Fibroblast of skin of scalp (primary cell): ENCODE measurements at regions not wholly inside any gene's neighbourhood (a gene's known extent, or its start where the extent isn't known, plus 50 kb on each side); places are given as distances from the start of the nearest gene placed in this dataset.
A peak's percentile ranks its signal among the peaks of the same experiment; 100 is the strongest.

Experiments used
- DNase-seq: peaks from one replicate; pipeline ENCODE4 v3.0.0-alpha.2; 2013

- DNase-seq: no peak
Measured at GRCh38 chr11:27287205-27287604, 75.8 kb downstream of the CCDC34 start.

DNA sequence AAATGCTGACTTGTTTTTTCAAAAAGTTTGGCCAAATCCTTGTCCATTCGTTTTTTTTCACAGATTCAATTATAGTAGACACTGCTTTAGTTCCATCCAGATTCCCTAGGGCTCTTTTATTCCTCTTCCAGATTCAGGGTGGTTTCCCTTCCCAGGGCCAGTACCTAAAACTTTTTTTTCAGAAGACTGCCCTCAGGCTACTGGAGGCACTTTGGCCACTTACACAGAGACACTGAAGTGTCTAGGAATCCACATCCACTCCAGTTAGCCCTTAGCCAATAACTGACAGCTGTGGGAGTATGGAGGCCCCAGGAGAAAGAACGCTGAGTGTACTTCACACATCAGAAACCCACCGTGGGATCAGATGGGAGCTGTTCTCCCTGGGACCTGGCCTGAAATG is 77.3 kb downstream of the CCDC34 start:
- DNase-seq: no peak

DNA sequence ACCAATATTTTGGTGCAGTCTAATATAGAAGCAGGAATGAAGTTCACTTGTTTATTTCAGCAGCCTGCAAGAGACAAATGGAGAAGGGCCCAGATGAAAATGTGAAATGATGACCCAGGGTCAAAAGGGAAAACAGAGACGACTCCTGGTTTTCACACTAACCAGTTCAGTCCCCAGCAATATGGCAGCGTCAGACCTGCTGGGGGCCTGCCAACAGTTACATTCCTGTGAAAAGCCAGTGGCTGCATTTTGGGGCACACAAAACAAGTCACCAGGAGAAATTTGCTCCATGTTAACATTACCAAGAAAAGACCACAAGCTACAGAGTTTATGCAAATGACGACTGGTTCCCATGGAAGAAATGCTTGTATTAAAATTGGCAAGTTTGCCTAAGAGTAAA is 80.2 kb downstream of the CCDC34 start:
- DNase-seq: peak; percentile 83

DNA sequence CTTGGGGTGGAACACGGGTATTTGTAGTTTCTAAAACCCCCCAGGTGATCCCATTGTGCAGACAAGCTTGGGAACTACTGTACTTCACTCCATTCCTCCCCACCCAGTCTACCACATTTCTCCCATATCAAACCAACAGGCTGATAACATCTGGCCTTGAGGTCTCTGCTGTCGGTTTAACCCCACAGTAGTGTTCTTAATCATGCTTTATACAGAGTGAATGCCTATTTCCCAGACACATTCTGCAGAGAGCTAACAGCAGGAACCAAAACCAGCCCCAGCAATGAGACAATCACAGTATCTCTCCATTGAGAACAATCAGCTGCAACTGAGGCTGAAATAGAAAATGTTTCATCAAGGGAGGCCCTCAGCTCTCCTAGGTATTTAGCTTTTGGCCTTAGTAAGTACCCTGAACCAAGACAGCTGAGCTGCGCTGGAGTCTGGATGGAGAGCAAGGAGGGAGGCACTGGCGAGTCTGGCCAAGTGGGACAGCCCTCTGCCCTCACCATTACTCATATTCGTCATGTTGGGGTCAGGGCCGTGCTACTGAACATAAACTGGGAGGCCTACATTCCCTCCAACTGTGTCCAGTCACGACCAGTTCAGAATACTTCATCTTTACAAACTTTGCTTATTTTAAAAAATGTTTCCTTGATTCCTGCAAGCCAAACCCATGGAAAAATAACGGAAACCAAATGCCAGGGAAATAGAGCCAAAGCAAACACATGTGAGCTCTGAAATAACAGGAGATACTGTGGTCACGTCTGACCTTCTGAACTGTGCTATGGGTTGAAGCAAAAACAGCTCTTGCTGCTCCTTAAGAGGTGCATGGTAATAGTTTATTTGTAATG is 81.0 kb downstream of the CCDC34 start:
- peak; percentile 96 for DNase-seq

DNA sequence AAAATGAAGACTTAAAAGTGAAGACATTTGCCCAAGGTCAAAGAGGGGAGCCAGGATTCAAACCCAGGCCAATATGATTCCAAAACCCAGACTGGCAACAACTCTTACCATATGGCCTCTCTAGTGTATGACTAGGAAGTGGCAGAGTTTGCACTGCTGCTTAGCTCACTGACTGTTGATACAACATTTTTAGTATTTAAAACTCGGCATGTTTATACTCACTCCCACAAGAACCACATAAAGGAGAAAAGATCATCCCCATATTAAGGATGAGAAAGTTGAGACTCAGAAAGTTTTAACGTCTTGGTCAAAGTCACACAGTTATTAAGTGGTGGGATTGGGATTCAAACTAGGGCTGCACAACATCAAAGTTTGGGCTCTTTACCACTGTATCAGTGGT is 81.7 kb downstream of the CCDC34 start:
- no peak for DNase-seq

GRCh38 chr11:27280140-27280539 is 82.9 kb downstream of the CCDC34 start:
- peak; percentile 56 for DNase-seq

- DNase-seq: peak; percentile 49
Measured at GRCh38 chr11:27279460-27279859, 83.6 kb downstream of the CCDC34 start.

- no peak for DNase-seq
Measured at GRCh38 chr11:27277843-27278242, 85.2 kb downstream of the CCDC34 start.

GRCh38 chr11:27276141-27276540 is 86.9 kb downstream of the CCDC34 start:
- no peak for DNase-seq

- no peak for DNase-seq
Measured at GRCh38 chr11:27274854-27275395, 88.1 kb downstream of the CCDC34 start.

DNA sequence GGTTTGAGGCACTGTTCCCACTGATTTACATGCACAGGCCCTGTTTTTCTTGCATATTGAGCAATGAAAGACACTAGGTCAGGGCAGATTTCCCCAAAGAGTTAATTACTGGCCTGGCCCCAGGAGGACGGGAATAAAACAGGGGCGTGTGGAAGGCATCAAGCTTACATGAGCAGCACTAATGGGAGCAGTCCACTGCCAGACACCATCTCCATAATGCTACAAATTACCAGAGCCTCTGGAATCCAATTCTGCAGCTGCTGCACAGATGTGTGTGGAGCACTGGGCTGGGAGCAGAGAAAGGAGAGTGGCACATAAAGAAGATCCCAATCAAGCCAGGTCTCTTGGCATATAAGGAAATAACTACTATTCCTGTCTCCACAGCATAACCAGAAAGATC is 96.9 kb downstream of the CCDC34 start:
- DNase-seq: no peak

DNA sequence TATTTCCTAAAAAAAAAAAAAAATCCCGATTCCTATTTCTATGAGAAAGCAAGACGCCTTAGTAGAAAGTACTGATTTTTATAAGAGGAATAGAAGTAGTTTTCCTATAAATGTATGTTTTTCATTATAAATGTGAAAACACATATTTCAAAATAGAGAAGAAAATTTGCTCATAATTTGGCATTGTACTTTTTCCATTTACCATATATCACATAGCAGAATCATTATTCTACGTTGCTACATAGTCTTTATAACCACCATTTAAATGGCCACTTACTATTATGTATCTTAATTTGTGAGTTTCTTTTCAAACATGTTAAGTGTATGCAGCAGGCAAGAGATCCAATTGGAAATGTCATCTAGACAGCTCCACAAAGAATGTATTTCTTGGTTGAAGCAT is 99.0 kb downstream of the CCDC34 start:
- DNase-seq: no peak

DNA sequence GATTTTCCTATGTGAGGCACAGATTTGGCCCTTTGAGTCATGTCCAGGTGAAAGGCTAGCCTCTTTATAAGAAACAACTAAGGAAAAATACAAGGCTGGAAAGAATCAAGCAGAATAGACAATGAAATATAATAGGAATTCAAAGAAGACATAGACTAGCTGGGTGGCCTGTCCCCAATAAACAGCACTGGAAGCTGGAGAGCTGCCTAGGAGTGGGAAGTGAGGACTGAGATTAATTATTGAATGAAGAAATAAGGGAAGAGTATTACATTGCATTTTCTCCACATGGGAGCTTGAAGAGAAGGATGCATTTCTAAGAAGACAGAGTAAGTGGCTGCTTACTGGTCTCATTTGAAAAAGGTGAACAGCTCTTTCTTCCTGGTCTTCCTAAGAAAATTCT is 100.0 kb downstream of the CCDC34 start:
- DNase-seq: peak; percentile 86

GRCh38 chr11:27255447-27255828 is 107.6 kb downstream of the CCDC34 start:
- peak; percentile 98 for DNase-seq

DNA sequence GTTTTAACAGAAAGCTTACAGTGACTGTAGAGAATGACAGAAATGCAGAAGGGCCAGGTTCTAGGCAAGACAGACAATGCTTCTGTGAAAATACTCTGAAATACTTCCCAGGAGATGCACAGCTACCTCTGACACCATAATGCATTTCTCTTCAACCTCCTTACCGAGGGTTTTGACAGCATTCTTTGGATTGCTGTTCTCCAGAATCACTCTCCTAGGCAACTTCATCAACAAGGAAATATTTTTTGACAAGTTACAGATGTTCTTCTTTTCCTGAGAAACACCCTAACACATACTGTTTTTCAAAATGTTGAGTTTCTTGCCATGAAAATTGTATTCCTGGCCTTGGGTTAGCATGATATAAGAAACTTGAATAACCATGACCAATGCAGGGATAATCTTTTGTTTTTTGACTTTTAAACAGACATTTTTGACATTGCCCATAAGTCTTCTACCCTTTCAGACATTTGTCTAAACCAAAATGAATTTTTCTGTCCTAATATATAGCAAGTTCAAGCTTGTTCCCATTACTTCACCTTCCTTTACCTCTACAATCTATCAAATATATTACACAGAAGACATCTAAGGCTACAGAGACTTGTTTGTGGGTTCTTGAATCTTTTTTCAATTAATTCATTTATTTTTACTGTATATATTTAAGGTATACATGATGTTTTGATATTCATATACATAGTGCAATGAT is 108.1 kb downstream of the CCDC34 start:
- peak; percentile 94 for DNase-seq

- no peak for DNase-seq
Measured at GRCh38 chr11:27253224-27253623, 109.8 kb downstream of the CCDC34 start.

DNA sequence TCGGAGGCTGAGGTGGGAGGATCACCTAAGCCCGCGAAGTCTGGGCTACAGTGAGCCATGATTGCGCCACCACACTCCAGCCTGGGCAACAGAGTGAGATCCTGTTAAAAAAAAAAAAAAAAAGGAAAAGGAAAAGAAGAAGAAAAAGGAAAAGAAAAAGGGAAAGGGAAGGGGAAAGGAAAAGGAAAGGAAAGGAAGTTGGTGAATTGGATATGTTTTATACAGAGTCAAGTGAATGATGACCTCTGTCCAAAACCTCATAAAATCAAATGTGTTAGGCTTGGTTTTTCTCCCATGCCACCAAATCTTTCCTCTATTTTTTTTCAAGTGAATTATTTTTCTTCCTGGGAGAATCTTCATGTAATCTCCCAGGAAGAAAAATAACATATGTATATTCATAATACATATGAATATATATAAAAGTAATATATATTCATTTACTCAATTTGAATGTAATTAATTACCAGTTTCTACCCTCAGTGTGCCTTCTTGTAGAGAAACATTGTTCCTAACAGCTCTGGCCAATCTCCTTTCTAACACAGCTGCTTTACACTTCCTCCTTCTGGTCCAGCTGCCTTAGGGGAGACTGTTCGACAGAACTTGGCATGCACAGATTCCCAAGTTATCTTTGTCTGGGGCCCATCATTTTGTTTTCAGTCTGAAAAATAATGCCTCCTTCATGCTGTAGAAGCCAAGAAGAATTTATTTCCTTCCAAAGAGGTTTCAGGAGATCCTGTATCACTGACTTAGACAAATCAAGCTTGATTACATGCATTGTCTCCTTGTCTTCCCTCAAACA is 111.9 kb downstream of the CCDC34 start:
- no peak for DNase-seq

DNA sequence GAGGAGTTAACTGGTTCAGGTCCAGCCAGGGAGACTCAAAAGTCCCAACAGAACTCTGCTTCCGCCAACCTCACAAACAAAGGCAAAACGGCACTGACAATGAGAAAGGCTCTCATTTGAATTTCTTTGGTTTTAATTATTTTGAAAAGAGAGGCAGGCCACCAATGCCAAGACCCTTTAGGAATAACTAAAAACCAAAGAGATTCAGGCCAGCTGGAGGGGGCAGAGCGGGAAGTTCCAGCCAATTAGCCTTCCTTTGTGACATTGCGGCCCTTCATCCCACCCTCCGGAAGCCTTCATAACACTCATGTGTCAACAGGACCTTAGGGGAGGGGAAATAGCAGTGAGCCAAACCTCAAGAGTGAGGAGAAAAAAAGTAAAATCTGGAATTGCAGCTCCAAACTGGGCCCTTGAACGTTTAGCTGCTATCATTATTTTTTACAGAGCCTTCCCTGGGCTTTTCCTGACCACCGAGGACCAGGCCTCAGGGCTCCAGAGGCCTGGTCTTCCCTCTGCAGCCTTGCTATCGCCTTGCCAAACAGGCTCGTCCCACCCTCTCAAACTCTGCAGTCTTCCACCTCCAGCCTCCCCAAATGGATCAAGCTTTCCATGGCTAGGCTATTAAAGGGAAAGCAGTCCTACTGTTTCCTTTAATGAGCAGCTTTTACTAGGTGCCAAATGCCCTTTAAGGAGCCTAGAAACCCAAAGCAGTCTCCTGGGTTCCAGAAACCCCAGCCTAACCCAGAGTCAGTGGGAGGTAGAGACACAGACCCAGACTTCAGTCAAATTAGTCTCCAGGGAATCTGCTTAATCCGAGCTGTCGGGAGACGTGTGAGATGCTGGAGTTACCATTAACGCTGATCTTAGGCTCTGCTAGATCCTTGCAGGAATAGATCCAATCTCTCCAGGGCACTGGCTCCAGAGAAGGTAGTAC is 114.2 kb downstream of the CCDC34 start:
- DNase-seq: peak; percentile 89

GRCh38 chr11:27247660-27248059 is 115.4 kb downstream of the CCDC34 start:
- DNase-seq: no peak

GRCh38 chr11:27246925-27247324 is 116.1 kb downstream of the CCDC34 start:
- no peak for DNase-seq

DNA sequence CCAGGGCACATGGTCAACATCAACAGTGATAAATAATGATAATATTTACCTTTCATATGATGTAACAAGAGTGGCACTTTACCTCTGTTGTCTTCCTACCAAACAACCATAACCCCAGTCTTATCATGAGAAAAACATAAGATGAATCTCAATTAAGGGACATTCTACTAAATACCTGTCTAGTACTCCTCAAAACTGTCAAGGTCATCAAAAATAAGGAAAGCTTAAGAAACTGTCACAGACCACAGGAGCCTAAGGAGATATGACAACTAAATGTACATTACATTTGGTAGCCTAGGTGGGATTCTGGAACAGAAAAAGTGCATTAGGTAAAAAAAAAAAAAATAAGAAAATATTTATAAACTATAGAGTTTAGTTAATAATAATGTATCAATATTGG is 118.1 kb downstream of the CCDC34 start:
- DNase-seq: no peak

DNA sequence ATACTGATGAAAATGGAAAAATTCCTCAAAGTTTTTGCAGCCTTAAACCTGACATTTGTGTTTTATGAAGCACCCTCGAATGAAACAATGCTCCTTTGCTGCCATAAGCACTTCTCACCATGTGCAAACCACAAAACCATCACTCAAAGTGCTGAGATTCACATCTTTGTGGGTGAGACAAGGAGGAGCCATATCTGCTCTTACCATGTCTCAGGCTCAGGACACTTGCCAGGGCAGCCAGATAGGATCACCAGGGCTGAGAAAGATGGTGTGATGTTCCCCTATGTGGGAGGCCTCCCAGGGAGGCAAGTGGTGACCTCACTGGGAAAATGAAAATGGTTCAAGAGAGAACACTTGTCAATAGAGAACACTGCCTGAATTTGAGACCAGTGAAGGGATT is 120.4 kb downstream of the CCDC34 start:
- peak; percentile 99 for DNase-seq
